SK-N-SH (cell line): ENCODE measurements at regions not wholly inside any gene's neighbourhood (a gene's known extent, or its start where the extent isn't known, plus 50 kb on each side); places are given as distances from the start of the nearest gene placed in this dataset.

ENCODE experiments used
- EZH2phosphoT487 ChIP-seq: fragments of 200-600 bp; sonication (generic); IDR thresholded peaks from 2 replicates; pipeline ENCODE4 v1.6.1; 2017; ENCODE audit warnings: low read depth, mixed run types, mild to moderate bottlenecking, antibody characterized with exemption, moderate library complexity, borderline replicate concordance
- FOXM1 ChIP-seq: IDR thresholded peaks from 2 replicates; pipeline ENCODE4 v1.4.0; 2012; ENCODE audit warnings: low read depth, mild to moderate bottlenecking
- REST ChIP-seq: IDR thresholded peaks from 2 replicates; pipeline ENCODE4 v1.6.1; 2012; ENCODE audit warnings: mild to moderate bottlenecking, low read depth, low read length, moderate library complexity
- TF ChIP-seq, protein P1 (sequence below): fragments of 200-600 bp; sonication (generic); IDR thresholded peaks from 2 replicates; pipeline ENCODE4 v1.6.1; 2017; ENCODE audit warnings: antibody characterized with exemption, mild to moderate bottlenecking, moderate library complexity

DNA sequence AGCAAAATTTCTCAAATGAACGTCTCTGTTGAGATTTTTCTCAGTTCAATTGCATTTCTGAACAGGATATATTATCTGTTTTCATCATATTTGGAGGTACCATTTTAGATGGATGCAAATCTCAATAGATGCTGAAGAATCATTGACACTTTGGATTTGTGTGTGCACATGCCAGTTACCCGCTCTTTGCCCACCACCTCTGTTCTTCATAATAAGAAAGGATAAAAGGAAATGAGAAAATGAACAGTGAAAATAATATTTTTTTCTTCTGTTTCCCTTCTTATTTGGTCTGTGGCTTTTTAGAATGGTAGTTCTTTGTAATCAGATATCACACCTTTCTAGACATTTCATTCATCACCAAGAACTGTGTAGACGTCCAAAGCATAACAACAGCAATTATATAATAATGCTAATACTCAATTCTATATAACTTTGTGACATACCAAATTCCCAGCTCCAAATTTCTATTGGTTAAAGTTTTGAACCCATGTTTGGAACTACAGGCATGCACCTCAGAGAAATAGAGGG is 256.7 kb upstream of the SATB1 start:
- TF ChIP-seq, protein P1, sequence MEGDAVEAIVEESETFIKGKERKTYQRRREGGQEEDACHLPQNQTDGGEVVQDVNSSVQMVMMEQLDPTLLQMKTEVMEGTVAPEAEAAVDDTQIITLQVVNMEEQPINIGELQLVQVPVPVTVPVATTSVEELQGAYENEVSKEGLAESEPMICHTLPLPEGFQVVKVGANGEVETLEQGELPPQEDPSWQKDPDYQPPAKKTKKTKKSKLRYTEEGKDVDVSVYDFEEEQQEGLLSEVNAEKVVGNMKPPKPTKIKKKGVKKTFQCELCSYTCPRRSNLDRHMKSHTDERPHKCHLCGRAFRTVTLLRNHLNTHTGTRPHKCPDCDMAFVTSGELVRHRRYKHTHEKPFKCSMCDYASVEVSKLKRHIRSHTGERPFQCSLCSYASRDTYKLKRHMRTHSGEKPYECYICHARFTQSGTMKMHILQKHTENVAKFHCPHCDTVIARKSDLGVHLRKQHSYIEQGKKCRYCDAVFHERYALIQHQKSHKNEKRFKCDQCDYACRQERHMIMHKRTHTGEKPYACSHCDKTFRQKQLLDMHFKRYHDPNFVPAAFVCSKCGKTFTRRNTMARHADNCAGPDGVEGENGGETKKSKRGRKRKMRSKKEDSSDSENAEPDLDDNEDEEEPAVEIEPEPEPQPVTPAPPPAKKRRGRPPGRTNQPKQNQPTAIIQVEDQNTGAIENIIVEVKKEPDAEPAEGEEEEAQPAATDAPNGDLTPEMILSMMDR = no peak
- no peak for TF ChIP-seq REST
- TF ChIP-seq EZH2phosphoT487 = no peak
- TF ChIP-seq FOXM1 = no peak
